HepG2 (cell line): ENCODE measurements at regions not wholly inside any gene's neighbourhood (a gene's known extent, or its start where the extent isn't known, plus 50 kb on each side); places are given as distances from the start of the nearest gene placed in this dataset.

Experiments
- BCLAF1 ChIP-seq: fragments of 450-650 bp; IDR thresholded peaks from 2 replicates; pipeline ENCODE4 v1.6.1; 2017; ENCODE audit warnings: mild to moderate bottlenecking
- BHLHE40 ChIP-seq: IDR thresholded peaks from 2 replicates; pipeline ENCODE4 v1.6.1; 2011; ENCODE audit warnings: low read length, improper control_type of control experiment
- CBX5 ChIP-seq: sonication (generic); formaldehyde crosslinking; IDR thresholded peaks from 2 replicates; pipeline ENCODE4 v1.4.0; 2020; ENCODE audit warnings: missing genetic modification reagents, borderline replicate concordance
- CSRNP1 ChIP-seq: sonication (generic); formaldehyde crosslinking; IDR thresholded peaks from 2 replicates; pipeline ENCODE4 v1.8.1; 2023; ENCODE audit warnings: mild to moderate bottlenecking, missing genetic modification reagents
- EED ChIP-seq: sonication (generic); formaldehyde crosslinking; IDR thresholded peaks from 2 replicates; pipeline ENCODE4 v1.5.0; 2020; ENCODE audit warnings: mild to moderate bottlenecking, missing genetic modification reagents
- ELF1 ChIP-seq: sonication (generic); formaldehyde crosslinking; IDR thresholded peaks from 2 replicates; pipeline ENCODE4 v1.4.0; 2020; ENCODE audit warnings: missing genetic modification reagents
- GABPB1 ChIP-seq: IDR thresholded peaks from 2 replicates; pipeline ENCODE4 v1.6.1; 2016; ENCODE audit warnings: mild to moderate bottlenecking, missing genetic modification reagents, moderate library complexity, missing compliant biosample characterization
- SP4 ChIP-seq: sonication (generic); formaldehyde crosslinking; IDR thresholded peaks from 2 replicates; pipeline ENCODE4 v1.8.1; 2023; ENCODE audit warnings: mild to moderate bottlenecking, missing genetic modification reagents
- XRCC5 ChIP-seq: fragments of 200-400 bp; formaldehyde crosslinking; optimal IDR thresholded peaks from 2 replicates; pipeline ENCODE3; 2017; ENCODE audit warnings: mild to moderate bottlenecking, low read length
- ZBTB14 ChIP-seq: sonication (generic); formaldehyde crosslinking; IDR thresholded peaks from 2 replicates; pipeline ENCODE4 v1.4.0; 2020; ENCODE audit warnings: missing genetic modification reagents
- ZNF263 ChIP-seq: sonication (generic); formaldehyde crosslinking; IDR thresholded peaks from 2 replicates; pipeline ENCODE4 v1.4.0; 2020; ENCODE audit warnings: missing genetic modification reagents
- ZNF446 ChIP-seq: sonication (generic); formaldehyde crosslinking; IDR thresholded peaks from 2 replicates; pipeline ENCODE4 v1.5.0; 2020; ENCODE audit warnings: mild to moderate bottlenecking, missing genetic modification reagents
- ZNF710 ChIP-seq: sonication (generic); formaldehyde crosslinking; IDR thresholded peaks from 2 replicates; pipeline ENCODE4 v1.5.0; 2020; ENCODE audit warnings: mild to moderate bottlenecking, missing genetic modification reagents, borderline replicate concordance
- ZSCAN25 ChIP-seq: sonication (generic); formaldehyde crosslinking; IDR thresholded peaks from 2 replicates; pipeline ENCODE4 v1.8.0; 2022; ENCODE audit warnings: mild to moderate bottlenecking, missing genetic modification reagents
- TF ChIP-seq, protein P1 (sequence below): IDR thresholded peaks from 2 replicates; pipeline ENCODE4 v1.6.1; 2012; ENCODE audit warnings: inconsistent platforms
- TF ChIP-seq, protein P2 (sequence below): sonication (generic); formaldehyde crosslinking; IDR thresholded peaks from 2 replicates; pipeline ENCODE4 v1.5.0; 2020; ENCODE audit warnings: mild to moderate bottlenecking, missing genetic modification reagents
- TF ChIP-seq, protein P3 (sequence below): sonication (generic); formaldehyde crosslinking; IDR thresholded peaks from 2 replicates; pipeline ENCODE4 v1.5.1; 2020; ENCODE audit warnings: mild to moderate bottlenecking, missing genetic modification reagents, moderate library complexity

GRCh38 chr17:72030067-72030899 is 90.5 kb upstream of the SOX9 start (continued):
- TF ChIP-seq ZNF710 (no peak; the same call in 1 of the 2 replicates), ELF1 (CRISPR knock-in tag) (0 out of 2 replicates have a peak, but pooled peaks have one; percentile 42), CSRNP1 (CRISPR knock-in tag) (no peak), BHLHE40 (no peak), ZSCAN25 (CRISPR knock-in tag) (peak; percentile 84; the same call in 1 of the 2 replicates), CBX5 (CRISPR knock-in tag) (peak; percentile 60; the same call in 1 of the 2 replicates), GABPB1 (CRISPR knock-in tag) (peak; percentile 70), XRCC5 (peak; percentile 28), BCLAF1 (no peak), EED (CRISPR knock-in tag) (no peak), ZNF446 (CRISPR knock-in tag) (no peak), ZNF263 (CRISPR knock-in tag) (peak; percentile 37; the same call in 1 of the 2 replicates), SP4 (CRISPR knock-in tag) (no peak), ZBTB14 (CRISPR knock-in tag) (no peak)
- TF ChIP-seq, protein P1, sequence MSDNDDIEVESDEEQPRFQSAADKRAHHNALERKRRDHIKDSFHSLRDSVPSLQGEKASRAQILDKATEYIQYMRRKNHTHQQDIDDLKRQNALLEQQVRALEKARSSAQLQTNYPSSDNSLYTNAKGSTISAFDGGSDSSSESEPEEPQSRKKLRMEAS, result peak; percentile 28; the same call in 1 of the 2 replicates
- TF ChIP-seq, protein P2, sequence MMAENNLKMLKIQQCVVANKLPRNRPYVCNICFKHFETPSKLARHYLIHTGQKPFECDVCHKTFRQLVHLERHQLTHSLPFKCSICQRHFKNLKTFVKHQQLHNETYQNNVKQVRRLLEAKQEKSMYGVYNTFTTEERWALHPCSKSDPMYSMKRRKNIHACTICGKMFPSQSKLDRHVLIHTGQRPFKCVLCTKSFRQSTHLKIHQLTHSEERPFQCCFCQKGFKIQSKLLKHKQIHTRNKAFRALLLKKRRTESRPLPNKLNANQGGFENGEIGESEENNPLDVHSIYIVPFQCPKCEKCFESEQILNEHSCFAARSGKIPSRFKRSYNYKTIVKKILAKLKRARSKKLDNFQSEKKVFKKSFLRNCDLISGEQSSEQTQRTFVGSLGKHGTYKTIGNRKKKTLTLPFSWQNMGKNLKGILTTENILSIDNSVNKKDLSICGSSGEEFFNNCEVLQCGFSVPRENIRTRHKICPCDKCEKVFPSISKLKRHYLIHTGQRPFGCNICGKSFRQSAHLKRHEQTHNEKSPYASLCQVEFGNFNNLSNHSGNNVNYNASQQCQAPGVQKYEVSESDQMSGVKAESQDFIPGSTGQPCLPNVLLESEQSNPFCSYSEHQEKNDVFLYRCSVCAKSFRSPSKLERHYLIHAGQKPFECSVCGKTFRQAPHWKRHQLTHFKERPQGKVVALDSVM, result peak; percentile 30; the same call in 1 of the 2 replicates
- TF ChIP-seq, protein P3, sequence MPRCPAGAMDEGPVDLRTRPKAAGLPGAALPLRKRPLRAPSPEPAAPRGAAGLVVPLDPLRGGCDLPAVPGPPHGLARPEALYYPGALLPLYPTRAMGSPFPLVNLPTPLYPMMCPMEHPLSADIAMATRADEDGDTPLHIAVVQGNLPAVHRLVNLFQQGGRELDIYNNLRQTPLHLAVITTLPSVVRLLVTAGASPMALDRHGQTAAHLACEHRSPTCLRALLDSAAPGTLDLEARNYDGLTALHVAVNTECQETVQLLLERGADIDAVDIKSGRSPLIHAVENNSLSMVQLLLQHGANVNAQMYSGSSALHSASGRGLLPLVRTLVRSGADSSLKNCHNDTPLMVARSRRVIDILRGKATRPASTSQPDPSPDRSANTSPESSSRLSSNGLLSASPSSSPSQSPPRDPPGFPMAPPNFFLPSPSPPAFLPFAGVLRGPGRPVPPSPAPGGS, result 0 out of 2 replicates have a peak, but pooled peaks have one; percentile 24
